Mammary epithelial cell (primary cell): ENCODE measurements at regions not wholly inside any gene's neighbourhood (a gene's known extent, or its start where the extent isn't known, plus 50 kb on each side); places are given as distances from the start of the nearest gene placed in this dataset.

Source experiments
- CTCF ChIP-seq, 2 donors: IDR thresholded peaks in 1 of 2; conservative IDR thresholded peaks in 1 of 2; 2 replicates each; pipeline ENCODE4 v1.5.1; 2011 to 2012; ENCODE audit warnings: inconsistent platforms in 2 of 2, low read length in 2 of 2, mild to moderate bottlenecking in 2 of 2, control low read depth in 1 of 2, low read depth in 1 of 2; ENCODE audit not compliant: insufficient read depth in 1 of 2; ENCODE audit errors: extremely low read depth in 1 of 2
- EZH2 ChIP-seq: IDR thresholded peaks from 2 replicates; pipeline ENCODE4 v1.6.1; 2012; ENCODE audit warnings: low read length, inconsistent platforms, borderline replicate concordance

GRCh38 chr2:83323038-83323437 is 1136.0 kb downstream of the SUCLG1 start:
- TF ChIP-seq CTCF (conservative IDR thresholded peaks at IDR 0.05 in 1 of 2, IDR thresholded peaks at IDR 0.05 in 1 of 2; ENCODE audit: extremely low read depth in 1 of 2, insufficient read depth in 1 of 2, low read depth in 1 of 2, low read length in 2 of 2): no peak
- no peak for TF ChIP-seq EZH2
